MM.1S (cell line): ENCODE measurements at regions not wholly inside any gene's neighbourhood (a gene's known extent, or its start where the extent isn't known, plus 50 kb on each side); places are given as distances from the start of the nearest gene placed in this dataset.
"Not testable (repeated sequence)": the region's sequence is repeated elsewhere in the genome, so short reads cannot be mapped to it uniquely, and the experiment has no call there.

Experiments used
- DNase-seq: peaks from one replicate; pipeline ENCODE4 v3.0.0-alpha.2; 2015
- H2AFZ ChIP-seq: fragments of 300-600 bp; sonication (generic); 2 replicates; pipeline ENCODE4 v1.6.0; 2016; ENCODE audit warnings: antibody characterized with exemption, low read length
- H3F3A ChIP-seq: fragments of 300-600 bp; sonication (generic); 2 replicates; pipeline ENCODE4 v1.6.1; 2016; ENCODE audit warnings: mild to moderate bottlenecking, antibody characterized with exemption, low read length, moderate library complexity, mixed read lengths; ENCODE audit not compliant: insufficient read depth
- H3K27ac ChIP-seq: fragments of 300-600 bp; sonication (generic); 2 replicates; pipeline ENCODE4 v1.5.1; 2016; ENCODE audit warnings: mild to moderate bottlenecking, low read length
- H3K27me3 ChIP-seq: fragments of 300-600 bp; sonication (generic); replicated peaks from 2 replicates; pipeline ENCODE4 v1.6.0; 2016; ENCODE audit warnings: low read length; ENCODE audit not compliant: insufficient read depth
- H3K36me3 ChIP-seq: fragments of 300-600 bp; sonication (generic); replicated peaks from 2 replicates; pipeline ENCODE4 v1.6.1; 2016; ENCODE audit warnings: mild to moderate bottlenecking, low read length, mixed read lengths; ENCODE audit not compliant: insufficient read depth
- H3K4me1 ChIP-seq: fragments of 300-600 bp; sonication (generic); 2 replicates; pipeline ENCODE4 v1.6.1; 2016; ENCODE audit warnings: low read length, mixed read lengths
- H3K4me2 ChIP-seq: fragments of 300-600 bp; sonication (generic); 2 replicates; pipeline ENCODE4 v1.6.0; 2016; ENCODE audit warnings: low read depth, low read length
- H3K4me3 ChIP-seq: fragments of 300-600 bp; sonication (generic); 2 replicates; pipeline ENCODE4 v1.5.1; 2016; ENCODE audit warnings: low read length, mixed read lengths
- H3K79me2 ChIP-seq: fragments of 300-600 bp; sonication (generic); 2 replicates; pipeline ENCODE4 v1.6.1; 2016; ENCODE audit warnings: mixed run types, low read length, mixed read lengths
- H3K9ac ChIP-seq: fragments of 300-600 bp; sonication (generic); 2 replicates; pipeline ENCODE4 v1.6.1; 2016; ENCODE audit warnings: low read length, mixed read lengths
- H3K9me2 ChIP-seq: fragments of 300-600 bp; sonication (generic); replicated peaks from 2 replicates; pipeline ENCODE4 v1.6.1; 2016; ENCODE audit warnings: mild to moderate bottlenecking, low read length, mixed read lengths; ENCODE audit not compliant: insufficient read depth
- H3K9me3 ChIP-seq: fragments of 300-600 bp; sonication (generic); replicated peaks from 2 replicates; pipeline ENCODE4 v1.6.1; 2016; ENCODE audit warnings: mild to moderate bottlenecking, low read length, mixed read lengths; ENCODE audit not compliant: insufficient read depth
- H4K20me1 ChIP-seq: fragments of 300-600 bp; sonication (generic); 2 replicates; pipeline ENCODE4 v1.6.1; 2016; ENCODE audit warnings: mild to moderate bottlenecking, low read length, moderate library complexity, mixed read lengths; ENCODE audit not compliant: insufficient read depth
- CTCF ChIP-seq: fragments of 300-600 bp; sonication (generic); IDR thresholded peaks from 2 replicates; pipeline ENCODE4 v1.5.1; 2016; ENCODE audit warnings: antibody characterized with exemption, low read length, mixed read lengths
- EZH2 ChIP-seq: fragments of 300-600 bp; sonication (generic); optimal IDR thresholded peaks from 2 replicates; pipeline ENCODE3; 2017; ENCODE audit warnings: low read depth, mild to moderate bottlenecking, antibody characterized with exemption, low read length, mixed read lengths
- EZH2phosphoT487 ChIP-seq: fragments of 300-600 bp; sonication (generic); IDR thresholded peaks from 2 replicates; pipeline ENCODE4 v1.6.1; 2018; ENCODE audit warnings: antibody characterized with exemption, low read length

DNA sequence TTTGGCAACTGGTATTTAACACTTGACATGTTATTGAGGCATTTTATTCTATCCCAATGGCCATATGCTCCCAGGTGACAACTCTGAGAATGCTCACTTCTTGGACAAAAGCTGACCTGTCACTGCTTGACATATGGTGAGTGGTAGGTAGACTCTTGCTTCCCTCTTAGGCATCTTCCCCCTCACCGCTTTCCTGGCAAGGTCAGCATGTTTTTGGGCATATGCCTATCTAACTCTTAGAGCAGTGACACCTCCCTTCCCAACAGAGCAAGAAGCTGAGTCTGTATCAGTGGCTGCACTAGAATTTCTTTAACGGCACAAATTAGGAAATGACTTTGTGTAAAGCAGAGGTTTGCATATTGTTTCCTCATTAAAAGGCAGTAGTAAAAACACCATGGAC, 300.7 kb downstream of the OXSM start:
- Histone ChIP-seq H2AFZ (no peak overlapping the region), H3F3A (no peaks in the 10 kb centered on the region), H3K9me2 (no peaks in the 10 kb centered on the region), H3K4me1 (no peaks in the 10 kb centered on the region), H3K9me3 (no peaks in the 10 kb centered on the region), H3K36me3 (no peaks in the 10 kb centered on the region), H3K27me3 (no peaks in the 10 kb centered on the region), H3K4me3 (no peak overlapping the region), H3K9ac (no peak overlapping the region), H3K4me2 (no peak overlapping the region), H3K79me2 (no peaks in the 10 kb centered on the region), H3K27ac (no peak overlapping the region), H4K20me1 (no peaks in the 10 kb centered on the region)
- TF ChIP-seq CTCF (no peak), EZH2 (no peak), EZH2phosphoT487 (no peak)
- DNase-seq, result no peak

DNA sequence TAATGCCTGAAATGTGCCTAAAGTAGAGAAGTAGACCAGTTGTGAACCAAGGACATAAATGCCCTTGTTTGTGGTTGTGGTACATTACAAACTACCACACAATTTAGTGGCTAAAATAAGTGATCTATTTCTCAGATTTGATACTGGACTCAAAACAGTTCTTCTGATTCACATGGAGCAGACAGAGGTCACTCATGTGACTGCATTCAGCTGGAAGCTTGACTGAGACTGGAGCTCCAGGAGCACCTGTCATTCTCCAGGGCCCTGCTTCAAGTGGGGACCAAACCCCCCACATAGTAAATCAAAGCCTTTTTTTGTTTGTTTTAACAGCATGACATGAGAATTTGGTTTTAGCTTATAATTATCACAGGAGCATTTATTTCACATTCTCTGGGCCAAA, 301.2 kb downstream of the OXSM start:
- Histone ChIP-seq H3K4me3 (no peak overlapping the region), H3K36me3 (no peaks in the 10 kb centered on the region), H2AFZ (no peak overlapping the region), H4K20me1 (no peaks in the 10 kb centered on the region), H3K4me2 (no peak overlapping the region), H3F3A (no peaks in the 10 kb centered on the region), H3K9ac (no peak overlapping the region), H3K79me2 (no peaks in the 10 kb centered on the region), H3K27ac (no peak overlapping the region), H3K4me1 (no peaks in the 10 kb centered on the region), H3K9me2 (no peaks in the 10 kb centered on the region), H3K9me3 (no peaks in the 10 kb centered on the region), H3K27me3 (no peaks in the 10 kb centered on the region)
- TF ChIP-seq CTCF, result no peak
- no peak for TF ChIP-seq EZH2phosphoT487
- TF ChIP-seq EZH2, result no peak
- DNase-seq, result no peak

GRCh38 chr3:26091626-26092025, 301.7 kb downstream of the OXSM start:
- Histone ChIP-seq H3K27me3 (no peaks in the 10 kb centered on the region), H3K27ac (no peak overlapping the region), H3K9me3 (no peaks in the 10 kb centered on the region), H3K9ac (no peak overlapping the region), H3F3A (no peaks in the 10 kb centered on the region), H3K4me2 (no peak overlapping the region), H3K4me3 (no peak overlapping the region), H4K20me1 (no peaks in the 10 kb centered on the region), H3K9me2 (no peaks in the 10 kb centered on the region), H3K79me2 (no peaks in the 10 kb centered on the region), H3K4me1 (no peaks in the 10 kb centered on the region), H2AFZ (no peak overlapping the region), H3K36me3 (no peaks in the 10 kb centered on the region)
- no peak for DNase-seq
- no peak for TF ChIP-seq CTCF
- no peak for TF ChIP-seq EZH2
- no peak for TF ChIP-seq EZH2phosphoT487

DNA sequence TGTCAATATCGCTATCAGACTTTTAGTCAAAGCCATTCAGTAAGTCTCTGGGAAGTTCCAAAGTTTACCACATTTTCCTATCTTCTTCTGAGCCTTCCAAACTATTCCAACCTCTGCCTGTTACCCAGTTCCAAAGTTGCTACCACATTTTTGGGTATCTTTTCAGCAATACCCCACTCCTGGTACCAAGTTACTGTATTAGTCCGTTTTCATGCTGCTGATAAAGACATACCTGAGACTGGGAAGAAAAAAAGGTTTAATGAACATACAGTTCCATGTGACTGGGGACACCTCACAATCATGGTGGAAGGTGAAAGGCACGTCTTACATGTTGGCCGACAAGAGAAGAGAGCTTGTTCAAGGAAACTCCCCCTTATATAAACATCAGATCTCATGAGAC, 307.2 kb downstream of the OXSM start:
- not testable (repeated sequence) for H3K79me2 ChIP-seq, H3K4me3 ChIP-seq, H3K9me2 ChIP-seq

More for the DNA sequence above, 307.2 kb downstream of the OXSM start:
- not testable (repeated sequence) for H3K27ac ChIP-seq, H3K4me2 ChIP-seq, H3K9me3 ChIP-seq, H3K9ac ChIP-seq, H2AFZ ChIP-seq, H3K4me1 ChIP-seq, H3F3A ChIP-seq, H4K20me1 ChIP-seq, H3K27me3 ChIP-seq, DNase-seq, H3K36me3 ChIP-seq
